ENCODE measurements at regions not wholly inside any gene's neighbourhood (a gene's known extent, or its start where the extent isn't known, plus 50 kb on each side); places are given as distances from the start of the nearest gene placed in this dataset.

DNA sequence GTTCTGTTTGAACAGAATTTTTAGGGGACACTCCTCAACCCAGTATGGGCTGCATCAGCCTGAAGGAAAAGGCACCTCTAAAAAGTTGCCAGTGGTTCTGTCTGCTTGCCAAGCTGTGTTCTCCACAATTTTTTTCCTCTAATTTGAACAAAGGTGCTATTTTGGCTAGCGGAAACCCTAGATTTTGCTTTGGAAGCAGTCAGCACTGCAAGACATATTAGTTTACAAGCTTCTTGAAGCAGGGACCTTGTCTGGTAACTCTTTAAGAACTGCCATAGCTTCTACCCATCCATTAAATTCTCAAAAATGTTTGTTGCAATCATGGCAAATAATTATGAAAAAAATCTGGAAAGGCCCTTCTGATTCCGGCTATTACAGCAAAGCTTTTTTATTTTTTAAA, 75.6 kb upstream of the HEPHL1 start:
- TF ChIP-seq CTCF (IDR thresholded peaks at IDR 0.05; ENCODE audit: low read depth, low read length, missing input control) (no peak), RXRA (IDR thresholded peaks at IDR 0.05) (no peak)
